Effector CD8-positive, alpha-beta T cell (primary cell): ENCODE measurements at regions not wholly inside any gene's neighbourhood (a gene's known extent, or its start where the extent isn't known, plus 50 kb on each side); places are given as distances from the start of the nearest gene placed in this dataset.

Source experiments
- DNase-seq: peaks from one replicate; lab custom pipeline; 2025; lab: John Stamatoyannopoulos, UW

DNA sequence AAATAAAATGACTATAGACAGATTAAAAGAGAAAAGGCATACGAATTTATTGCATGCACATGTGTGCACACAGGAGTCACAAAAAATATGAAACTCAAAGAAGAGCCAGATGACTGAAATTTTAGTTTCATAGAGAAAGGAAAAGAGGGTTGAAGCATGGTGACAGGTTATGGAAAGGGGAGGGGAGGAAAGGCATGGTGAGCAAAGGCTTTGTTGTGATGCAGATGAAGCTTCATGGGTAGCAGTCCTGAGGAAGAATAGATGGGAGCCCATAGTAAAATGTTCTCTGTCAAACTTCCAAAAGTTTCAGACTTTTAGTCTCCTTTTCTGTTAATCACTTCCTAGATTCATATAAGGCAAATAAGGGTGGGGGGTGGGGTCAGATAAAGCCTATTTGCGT lies 612.7 kb upstream of the ATP2B1 start:
- no peak for DNase-seq

DNA sequence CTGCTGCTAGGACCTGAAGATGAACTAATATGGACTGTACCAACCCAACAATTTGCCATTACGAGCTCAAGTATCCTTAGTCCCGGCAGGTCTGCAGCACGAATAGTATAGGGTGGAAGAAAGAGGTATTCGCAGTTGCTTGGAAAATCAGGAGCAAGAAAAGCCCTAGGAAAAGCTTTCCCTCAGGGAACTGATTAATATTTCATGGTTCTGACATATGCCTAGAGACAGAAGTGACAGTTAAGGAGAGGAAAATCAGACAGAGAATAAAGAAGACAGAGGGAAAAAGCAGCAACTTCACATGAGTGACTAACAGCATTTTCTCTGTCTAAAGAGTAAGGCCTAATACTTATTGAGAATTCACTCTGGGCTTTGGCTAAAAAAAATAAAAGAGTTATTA lies 602.9 kb upstream of the ATP2B1 start:
- no peak for DNase-seq

DNA sequence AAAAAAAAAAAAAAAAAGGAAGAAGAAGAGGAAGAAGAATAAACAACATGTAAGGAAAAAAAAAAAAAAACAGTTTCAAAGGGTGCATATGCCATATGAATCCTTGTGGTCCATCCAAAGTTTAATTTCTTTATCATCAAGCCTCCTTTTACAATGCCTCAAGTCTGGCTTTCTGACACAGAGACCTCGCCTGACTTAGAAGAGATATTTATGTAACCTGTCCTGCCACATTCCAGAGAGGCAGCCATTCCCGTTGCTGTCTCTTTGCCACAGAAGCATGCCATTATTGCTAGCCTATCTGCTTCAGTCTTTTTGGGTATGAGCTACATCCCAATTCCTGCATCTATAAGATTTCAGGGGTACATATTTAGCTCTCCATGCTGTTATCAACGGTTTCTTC lies 596.7 kb upstream of the ATP2B1 start:
- no peak for DNase-seq

DNA sequence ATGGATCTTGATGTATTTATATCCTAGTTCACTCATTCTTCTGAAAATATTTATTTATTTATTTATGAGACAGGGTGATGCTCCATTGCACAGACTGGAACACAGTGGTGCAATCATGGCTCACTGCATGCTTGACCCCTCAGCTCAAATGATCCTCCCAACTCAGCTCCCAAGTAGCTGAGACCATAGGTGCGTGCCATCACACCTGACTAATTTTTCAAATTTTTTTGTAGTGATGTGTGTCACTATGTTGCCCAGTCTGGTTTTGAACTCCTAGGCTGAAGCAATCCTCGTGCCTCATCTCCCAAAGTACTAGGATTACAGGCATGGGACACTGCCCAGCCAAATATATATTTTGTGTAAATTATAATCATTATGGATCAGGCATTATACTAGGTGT lies 595.6 kb upstream of the ATP2B1 start:
- DNase-seq = no peak

DNA sequence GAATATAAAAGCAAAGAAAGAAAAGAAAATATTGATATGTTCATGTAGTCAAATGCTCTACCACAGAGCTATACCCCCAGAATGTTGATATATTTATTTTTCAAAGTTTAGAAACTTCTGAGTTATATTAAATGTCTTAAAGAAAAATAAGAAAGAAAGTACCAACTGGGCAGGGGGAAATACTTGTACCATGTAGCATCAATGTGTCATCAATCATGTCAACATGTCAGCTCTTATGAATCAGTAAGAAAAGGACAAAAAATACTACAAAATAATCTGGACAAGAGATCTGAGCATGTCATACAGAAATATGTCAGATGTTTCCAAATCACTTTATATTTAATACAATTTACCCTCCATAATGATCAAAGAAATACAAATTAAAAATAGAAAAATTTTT lies 595.1 kb upstream of the ATP2B1 start:
- DNase-seq = no peak

DNA sequence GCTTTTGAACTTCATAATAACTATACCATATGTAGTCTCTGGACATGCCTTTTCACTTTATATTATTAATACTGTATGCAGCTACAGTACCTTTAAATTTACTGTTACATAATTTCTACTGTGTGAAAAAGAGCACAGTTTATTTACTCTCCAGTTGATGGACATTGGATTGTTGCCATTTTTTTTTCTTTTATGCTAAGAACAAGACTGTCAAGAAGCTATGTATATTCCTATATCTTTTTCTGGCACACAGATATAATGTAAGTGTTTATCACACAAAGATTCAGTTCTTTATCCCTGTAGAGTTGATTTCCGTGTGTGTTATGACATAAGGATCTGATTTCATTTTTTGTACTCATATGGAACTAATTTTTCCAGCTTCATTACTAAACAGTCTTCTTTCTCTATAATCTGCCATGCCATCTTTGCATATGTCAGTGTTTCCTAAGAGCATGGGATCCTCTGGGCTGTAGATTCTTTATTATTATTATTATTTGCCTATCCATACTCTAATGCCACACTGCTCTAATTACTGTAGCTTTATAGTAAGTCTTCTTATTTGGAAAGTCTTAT lies 593.0 kb upstream of the ATP2B1 start:
- DNase-seq = no peak

DNA sequence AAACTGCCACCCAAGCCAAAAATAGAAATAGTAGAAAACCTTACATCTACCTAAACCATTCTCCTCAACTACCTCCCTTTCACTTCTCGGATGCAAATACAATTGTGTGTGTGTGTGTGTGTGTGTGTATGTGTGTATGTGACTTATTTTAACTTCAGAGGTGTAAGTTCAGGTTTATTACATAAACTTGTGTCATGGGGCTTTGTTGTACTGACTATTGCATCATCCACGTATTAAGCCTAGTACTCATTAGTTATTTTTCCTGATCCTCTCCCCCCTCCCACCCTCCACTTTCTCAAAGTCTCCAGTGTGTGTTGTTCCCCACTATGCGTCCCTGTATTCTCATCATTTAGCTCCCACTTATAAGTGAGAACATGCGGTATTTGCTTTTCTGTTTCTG lies 592.5 kb upstream of the ATP2B1 start:
- no peak for DNase-seq

DNA sequence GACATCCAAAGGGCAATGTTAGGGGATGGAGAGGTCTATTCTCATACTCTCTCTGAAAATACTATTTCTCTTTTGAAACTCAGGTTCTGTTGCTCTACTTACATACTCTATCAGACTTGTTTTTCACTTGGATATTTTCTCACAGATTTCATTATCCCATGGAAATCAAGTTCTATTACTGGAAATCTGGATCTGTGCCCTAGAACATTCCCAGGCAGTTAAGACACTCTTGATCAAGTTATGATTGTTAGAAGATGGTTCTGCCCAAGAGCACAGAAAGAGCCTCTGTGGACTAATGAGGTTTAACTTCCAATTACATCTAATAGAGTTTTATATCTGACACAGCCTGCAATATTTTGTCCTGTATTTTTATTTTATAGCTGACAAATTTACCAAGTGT lies 591.0 kb upstream of the ATP2B1 start:
- DNase-seq = no peak

DNA sequence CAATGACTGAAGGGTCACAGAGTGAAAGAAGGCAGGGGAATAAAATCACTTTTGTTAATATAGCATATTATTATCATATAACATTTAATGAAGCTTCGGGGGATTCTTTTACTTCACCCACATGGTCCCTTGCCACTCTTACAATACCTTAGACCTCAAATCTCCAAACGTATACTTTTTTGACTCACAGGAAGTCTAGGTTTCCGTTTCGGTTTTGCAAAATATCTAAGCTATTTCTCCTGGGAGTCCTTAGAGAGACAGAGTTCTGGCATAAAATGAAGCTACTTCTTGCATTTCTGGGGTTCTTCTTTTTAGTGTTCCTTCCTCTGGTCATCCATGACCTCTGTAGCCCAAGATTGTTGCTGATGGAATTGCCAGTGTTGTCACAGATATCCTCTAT lies 590.5 kb upstream of the ATP2B1 start:
- no peak for DNase-seq

DNA sequence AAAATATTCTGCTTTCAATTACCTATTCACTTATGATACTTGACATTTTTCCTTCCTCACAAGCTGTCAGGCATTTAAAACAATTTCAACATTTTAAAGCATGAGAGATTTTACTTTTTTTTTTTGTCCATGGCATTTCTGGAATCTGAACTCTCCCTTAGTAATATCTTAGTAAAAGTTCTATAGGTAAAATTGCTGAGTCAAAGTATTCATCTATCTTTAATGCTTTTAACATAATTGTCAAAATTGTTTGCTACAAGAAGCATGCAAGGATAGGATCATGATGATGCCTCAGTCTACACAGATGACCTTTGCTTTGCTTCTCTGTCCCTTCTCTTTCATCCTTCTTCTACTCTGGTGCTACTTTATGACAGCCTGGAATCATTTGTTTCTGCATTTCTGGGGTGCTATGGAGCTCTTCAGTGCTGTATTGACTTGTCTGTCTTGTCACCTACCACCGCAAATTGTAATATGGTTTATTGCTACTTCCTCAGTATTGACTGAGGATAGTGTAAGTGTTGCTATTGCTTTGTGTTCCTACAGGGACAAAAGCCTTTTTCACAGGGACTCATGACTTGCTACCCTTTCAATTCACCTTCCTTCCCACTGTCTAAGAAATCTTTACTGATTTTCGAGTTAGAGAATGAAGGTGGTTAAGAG lies 589.8 kb upstream of the ATP2B1 start:
- no peak for DNase-seq

DNA sequence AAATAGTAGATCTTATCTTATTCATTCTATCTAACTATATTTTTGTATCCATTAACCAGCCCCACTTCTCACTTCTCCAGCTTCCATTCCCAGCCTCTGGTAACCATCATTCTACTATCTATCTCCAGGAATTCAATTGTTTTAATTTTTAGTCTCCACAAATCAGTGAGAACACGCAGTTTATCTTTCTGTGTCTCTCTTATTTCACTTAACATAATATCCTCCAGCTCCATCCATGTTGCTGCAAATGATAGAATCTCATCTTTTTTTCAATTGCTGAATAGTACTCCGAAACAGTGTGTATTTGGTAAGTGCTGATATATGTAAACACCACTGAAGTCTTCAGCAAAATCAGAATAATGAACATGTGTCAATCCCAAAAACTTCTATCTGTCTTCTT lies 587.2 kb upstream of the ATP2B1 start:
- no peak for DNase-seq

DNA sequence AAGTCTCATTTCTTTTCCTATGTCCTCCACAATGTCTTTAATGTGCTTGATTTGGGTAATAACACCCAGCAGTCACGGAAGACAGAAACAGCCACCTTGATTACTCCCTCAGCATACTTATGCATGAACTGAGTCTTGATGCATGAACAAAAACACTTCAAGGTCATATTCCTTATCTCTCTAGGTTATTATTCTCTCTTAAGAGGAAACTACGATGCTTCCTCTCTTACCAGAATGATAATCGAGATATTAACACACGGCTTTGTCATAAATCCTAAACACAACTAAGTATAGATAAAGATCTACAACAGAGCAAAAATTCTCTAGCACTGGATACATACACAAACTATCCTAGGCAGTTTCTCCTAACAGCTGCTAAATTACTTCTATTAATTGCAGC lies 583.5 kb upstream of the ATP2B1 start:
- DNase-seq = no peak

DNA sequence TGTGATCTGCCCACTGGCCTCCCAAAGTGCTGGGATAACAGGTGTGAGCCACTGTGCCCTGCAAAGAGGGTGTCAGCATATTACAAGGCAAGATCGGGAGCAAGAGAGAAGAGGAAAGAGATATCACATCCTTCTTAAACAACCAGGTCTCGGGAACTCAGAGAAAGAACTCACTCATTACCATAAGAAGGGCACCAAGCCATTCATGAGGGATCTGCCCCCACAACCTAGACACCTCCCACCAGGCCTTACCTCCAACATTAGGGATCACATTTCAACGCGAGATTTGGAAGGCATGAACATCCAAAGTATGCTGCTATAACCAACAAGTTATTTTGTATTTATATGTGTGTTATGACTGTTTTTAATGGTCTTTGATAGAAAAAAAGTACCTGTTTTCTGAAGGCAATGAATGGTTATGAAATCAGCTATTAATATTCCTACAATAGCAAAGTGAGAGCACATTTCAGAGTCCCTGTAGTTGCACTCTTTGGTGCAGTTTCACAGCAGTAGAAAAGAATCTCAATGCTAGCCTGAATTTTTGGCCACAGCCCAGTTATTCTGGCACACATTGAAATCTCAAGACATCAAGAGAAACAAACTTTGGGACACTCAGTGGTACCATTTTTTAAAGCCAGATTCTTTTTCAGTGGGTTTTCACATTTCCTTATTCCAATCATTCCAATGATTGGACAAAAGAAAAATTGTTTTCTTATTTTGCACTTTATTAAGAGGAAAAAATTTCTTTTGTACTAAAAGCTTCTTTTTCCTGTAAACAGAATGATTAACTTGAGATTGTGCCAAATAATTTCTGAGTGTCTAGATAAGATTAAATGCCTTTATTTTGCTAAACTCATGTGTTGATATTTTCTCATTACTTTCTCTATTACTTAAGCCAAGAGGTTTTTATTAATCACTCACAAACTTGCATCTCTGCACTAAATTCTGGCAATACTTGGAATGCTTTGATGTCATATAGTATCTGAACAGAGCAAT lies 582.6 kb upstream of the ATP2B1 start:
- no peak for DNase-seq

DNA sequence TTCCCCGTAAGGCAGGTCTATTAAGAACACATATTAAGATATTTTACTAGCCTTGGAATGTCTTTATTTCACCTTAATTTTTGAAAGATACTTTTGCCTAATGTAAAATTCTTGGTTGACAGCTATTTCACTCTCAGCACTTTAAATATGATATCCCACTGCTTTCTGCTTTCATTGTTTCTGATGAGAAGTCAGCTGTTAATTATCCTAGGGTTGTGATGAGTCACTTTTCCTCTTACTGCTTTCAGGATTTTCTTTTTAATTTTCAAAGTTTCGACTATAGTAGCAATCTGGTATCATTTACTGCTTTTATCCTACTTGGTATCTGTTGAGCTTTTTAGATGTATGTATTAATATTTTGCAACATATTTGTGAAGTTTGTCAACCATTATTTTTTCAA lies 578.9 kb upstream of the ATP2B1 start:
- no peak for DNase-seq

DNA sequence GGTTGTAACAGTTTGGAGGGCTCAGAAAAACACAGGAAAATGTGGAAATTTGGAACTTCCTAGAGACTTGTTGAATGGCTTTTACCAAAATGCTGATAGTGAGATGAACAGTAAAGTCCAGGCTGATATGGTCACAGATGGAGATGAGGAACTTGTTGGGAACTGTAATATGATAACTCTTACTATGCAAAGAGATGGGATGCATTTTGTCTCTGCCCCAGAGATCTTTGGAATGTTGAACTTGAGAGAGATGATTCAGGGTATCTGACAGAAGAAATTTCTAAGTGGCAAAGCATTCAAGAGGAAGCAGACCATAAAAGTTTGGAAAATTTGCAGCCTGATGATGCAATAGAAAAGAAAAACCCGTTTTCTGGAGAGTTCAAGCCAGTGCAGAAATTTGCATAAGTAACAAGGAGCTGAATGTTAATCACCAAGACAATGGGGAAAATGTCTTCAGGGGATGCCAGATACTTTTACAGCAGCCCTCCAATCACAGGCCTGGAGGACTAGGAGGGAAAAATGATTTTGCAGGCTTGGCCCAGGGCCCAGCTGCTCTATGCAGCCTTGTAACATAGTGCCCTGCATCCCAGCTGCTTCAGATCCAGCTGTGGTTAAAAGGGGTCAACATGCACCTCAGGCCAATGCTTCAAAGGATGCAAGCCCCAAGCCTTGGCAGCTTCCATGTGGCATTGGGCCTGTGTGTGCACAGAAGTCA lies 572.7 kb upstream of the ATP2B1 start:
- no peak for DNase-seq

DNA sequence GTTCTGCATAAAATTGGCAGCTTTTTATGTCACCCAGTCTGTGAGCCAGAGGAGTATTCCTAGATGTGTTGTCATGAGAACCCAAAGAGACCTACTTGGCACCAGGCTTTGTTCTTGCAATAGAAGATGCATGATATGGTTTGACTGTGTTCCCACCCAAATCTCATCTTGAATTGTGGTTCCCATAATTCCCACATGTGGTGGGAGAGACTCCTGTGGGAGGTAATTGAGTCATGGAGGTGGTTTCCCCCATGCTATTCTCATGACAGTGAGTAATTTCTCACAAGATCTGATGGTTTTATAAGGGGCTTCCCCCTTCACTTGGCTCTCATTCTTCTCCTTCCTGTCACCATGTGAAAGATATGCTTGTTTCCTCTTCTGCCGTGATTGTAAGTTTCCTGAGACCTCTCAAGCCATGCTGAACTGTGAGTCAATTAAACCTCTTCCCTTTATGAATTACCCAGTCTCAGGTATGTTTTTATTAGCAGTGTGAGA lies 572.0 kb upstream of the ATP2B1 start:
- no peak for DNase-seq

DNA sequence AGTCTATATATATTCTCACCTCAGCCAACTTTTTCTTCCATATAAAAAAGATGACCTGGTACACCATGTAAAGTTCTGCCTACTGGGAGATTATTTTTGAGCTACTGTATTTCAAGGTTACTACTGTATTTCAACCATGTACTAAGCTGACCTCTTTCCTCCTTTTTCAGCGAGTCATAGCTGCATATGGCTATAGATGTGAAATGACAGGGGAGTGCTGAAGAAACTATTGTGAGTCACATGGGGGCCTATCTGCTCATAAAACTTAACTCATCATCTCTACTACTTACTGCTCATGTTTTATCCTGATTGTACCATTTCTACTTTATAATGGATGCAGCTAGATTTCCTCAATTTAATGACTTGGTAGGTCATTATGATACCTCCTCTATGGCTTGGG lies 571.4 kb upstream of the ATP2B1 start:
- DNase-seq = no peak

DNA sequence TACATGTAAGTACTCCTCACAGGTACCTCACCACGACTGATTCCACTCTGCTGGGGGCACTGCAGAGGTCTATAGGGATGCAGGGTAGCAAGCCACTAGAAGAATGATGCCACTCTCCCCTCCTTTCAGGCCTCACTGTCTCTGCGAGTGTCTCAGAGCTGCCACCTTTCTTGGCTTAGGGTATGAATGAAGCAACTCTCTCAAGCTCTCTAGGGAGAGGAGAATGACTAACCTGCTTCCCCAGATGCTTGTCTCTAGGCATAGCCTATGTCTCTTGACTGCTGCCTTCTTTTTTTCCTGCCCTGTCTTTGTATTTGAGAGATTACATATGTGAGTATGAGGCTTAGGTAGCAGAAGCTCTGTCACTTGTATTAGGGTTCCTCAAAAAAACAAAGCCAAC lies 566.5 kb upstream of the ATP2B1 start:
- no peak for DNase-seq

DNA sequence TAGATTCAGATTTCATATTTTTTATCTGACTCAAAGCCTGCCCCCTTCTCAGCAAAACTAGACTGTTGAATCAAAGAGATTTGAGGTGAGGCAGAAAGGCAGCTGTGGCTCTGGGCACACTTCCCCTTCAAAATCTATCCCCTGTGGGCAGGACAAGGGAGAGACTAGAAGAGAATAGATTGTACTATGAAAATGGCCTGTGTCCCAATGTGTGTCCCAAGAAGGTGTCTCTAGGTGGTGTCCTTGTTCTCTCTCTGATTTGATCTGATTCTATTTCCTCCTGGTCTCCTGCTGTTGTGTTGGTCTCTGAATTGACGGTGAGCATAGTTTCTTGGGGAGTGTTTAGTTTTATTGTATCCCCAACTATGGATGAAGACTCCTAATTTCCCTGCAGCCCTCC lies 565.8 kb upstream of the ATP2B1 start:
- DNase-seq = no peak

DNA sequence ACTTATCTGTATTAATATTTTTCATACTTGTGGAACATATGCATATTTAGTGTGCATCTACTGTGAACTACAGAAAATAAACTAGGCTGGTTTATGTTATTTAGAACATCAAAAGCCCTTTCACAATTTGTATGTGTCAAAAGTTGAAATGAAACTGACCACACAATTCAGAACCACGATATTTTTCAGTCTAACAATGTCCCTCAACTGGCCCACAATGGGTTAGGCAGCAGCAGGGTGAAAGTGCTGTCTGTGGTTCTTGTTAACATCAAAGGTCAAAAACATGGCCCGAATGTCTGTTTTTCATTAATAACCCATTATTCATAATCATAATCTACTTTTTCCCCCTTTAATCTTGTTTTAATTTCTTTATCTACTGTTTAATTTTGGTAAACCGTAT lies 559.9 kb upstream of the ATP2B1 start:
- no peak for DNase-seq

DNA sequence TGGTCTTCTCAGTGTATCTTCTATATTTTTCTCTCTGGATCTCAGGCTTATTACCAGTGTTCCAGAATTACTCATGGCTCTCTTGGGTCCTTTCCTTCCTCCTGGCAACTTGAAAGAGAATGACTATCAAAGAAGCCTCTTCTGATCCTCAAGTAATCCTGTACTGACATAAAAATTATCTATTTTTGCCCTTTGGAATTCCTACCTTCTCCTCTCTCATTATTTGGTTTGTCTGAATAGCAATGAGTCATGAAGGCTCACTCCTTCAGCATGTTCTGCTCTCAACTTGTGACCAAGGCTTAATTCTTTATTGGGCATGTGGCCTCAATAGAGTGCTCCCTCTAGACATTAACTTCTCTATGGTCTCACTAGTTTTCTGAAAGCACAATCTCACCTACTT lies 553.6 kb upstream of the ATP2B1 start:
- DNase-seq = no peak

DNA sequence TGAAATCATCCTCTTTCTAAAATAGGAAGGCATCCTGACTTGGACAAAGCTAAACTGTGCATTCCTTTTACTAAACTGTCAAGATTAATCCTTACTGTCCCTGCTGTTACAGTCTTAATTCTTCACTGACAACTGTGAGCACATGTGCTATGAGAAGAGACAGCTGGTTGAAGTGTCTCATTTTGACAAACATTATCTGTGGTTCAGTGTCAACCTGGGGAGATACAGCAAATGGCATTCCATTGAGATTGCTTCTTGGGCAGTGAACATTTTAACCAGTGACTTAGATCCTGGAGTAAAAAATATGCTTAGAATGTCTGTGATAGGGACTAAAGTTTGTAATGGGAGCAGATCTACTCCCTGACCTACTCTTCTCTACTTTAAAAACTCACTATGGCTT lies 552.6 kb upstream of the ATP2B1 start:
- DNase-seq = no peak
